GM23248 (cell line): ENCODE measurements at regions not wholly inside any gene's neighbourhood (a gene's known extent, or its start where the extent isn't known, plus 50 kb on each side); places are given as distances from the start of the nearest gene placed in this dataset.

Source experiments
- EZH2 ChIP-seq: fragments of 200-600 bp; sonication (generic); IDR thresholded peaks from 2 replicates; pipeline ENCODE4 v1.6.1; 2018; ENCODE audit warnings: antibody characterized with exemption, mild to moderate bottlenecking; ENCODE audit not compliant: insufficient read depth, poor library complexity, severe bottlenecking
- EZH2phosphoT487 ChIP-seq: fragments of 200-600 bp; sonication (generic); IDR thresholded peaks from 2 replicates; pipeline ENCODE4 v1.6.1; 2018; ENCODE audit warnings: antibody characterized with exemption, moderate library complexity, mild to moderate bottlenecking, low read depth; ENCODE audit not compliant: insufficient read depth

DNA sequence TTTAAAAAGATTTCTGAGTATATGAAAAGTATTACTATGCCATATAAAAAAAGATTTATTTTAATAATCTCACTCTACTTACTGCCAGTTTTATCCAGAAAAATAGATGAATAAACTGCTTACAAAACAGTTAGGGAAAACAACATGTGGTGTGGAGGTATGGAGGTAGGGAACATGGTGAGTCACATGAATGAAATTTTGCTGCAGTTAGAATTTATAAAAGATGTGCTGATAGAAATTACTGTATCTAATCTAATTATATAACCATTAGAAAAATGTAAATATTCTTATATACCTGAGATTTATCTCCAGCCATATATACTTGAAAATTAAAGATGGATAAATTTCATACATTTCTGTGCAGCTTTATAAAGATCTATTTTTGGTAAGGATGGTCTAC is 184.0 kb upstream of the ANK2 start:
- TF ChIP-seq EZH2 (no peak), EZH2phosphoT487 (no peak)
